HG02610 (cell line): ENCODE measurements at regions not wholly inside any gene's neighbourhood (a gene's known extent, or its start where the extent isn't known, plus 50 kb on each side); places are given as distances from the start of the nearest gene placed in this dataset.

Source experiments
- ATAC-seq: cut with Tn5 transposase; IDR thresholded peaks from one replicate; pipeline ENCODE4 v1.9.1; 2021; ENCODE audit warnings: mild to moderate bottlenecking, moderate library complexity; ENCODE audit not compliant: unreplicated experiment

GRCh38 chr3:106206146-106206545 lies 337.3 kb upstream of the CBLB start:
- ATAC-seq: peak; percentile 94

DNA sequence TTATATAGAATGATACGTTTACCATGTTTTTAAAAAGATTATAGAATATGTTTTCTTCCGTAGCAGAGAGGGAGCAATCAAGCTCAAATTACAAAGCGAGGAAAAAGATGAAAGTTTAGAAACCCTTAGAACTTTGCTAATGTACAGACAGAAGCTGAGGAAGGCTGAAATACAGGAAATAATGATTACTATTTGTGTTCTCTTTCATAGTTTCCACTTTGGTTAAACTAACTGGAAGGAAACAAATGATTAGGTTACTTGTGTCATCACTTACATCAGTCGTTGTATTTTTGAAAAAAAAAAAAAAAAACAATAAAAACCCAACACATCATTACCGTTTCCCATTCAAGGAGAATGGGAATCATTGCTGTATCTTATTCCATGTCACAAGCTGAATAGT lies 337.8 kb upstream of the CBLB start:
- ATAC-seq: no peak

- ATAC-seq: no peak
Observed at GRCh38 chr3:106208251-106208650, 339.4 kb upstream of the CBLB start.

GRCh38 chr3:106208967-106209366 lies 340.2 kb upstream of the CBLB start:
- no peak for ATAC-seq

DNA sequence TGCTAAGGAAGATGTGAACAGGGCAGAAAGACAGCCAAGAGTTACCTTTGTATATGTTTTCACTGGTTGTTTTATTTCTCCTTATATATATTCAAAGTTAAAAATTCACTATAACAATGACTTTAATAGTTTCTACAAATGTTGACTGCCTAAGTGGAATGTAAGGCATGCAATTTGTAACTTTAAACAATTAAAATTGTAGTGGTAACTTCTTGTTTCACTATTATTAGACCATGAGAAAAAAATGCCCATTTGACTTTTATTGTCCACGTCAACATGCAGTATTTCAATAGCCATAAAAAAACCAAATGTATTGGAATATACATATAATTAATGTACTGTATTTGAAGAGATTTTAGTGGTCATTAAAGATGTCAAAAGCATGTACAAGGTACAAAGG lies 340.7 kb upstream of the CBLB start:
- no peak for ATAC-seq

GRCh38 chr3:106210923-106211322 lies 342.1 kb upstream of the CBLB start:
- no peak for ATAC-seq

GRCh38 chr3:106212665-106213222 lies 343.9 kb upstream of the CBLB start:
- no peak for ATAC-seq

GRCh38 chr3:106213954-106214353 lies 345.1 kb upstream of the CBLB start:
- ATAC-seq: no peak

DNA sequence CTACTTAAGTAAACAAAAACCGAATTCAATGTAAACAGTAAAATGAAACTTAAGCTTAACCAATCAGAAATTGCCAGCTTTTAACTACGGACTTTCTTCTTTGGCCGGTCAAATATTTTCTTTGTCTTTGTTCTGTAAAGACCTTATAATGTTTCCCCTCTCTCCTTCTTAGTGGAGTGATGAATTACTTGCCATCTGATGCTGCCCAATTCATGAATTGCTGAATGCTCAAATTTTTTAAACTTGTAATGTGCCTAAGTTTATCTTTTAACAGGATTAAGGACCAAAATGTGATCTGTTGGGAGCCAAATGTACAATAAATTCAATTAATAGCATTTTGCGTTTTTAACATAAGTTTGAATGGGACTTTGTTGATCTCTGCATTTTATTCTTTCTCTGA lies 345.8 kb upstream of the CBLB start:
- ATAC-seq: no peak

DNA sequence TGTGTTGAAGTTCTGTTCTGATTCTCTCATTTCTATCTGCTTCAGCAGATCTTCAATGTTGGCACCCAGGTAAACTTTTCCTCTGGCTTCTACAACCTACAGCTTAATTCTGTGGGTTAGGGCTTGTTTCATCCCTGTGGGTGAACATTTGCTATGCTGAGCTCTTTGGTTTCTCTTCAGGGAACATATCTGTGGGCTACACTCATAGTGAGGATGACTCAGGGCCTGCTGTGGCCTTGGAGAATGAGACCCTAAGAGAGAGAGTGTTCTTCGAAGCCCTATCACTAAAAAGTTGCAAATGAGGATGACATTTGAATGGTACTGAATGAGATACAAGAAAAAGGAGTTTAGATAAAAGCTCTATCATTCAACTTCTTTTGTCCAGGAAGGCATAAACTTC lies 346.2 kb upstream of the CBLB start:
- no peak for ATAC-seq

GRCh38 chr3:106217745-106218144 lies 348.9 kb upstream of the CBLB start:
- no peak for ATAC-seq

DNA sequence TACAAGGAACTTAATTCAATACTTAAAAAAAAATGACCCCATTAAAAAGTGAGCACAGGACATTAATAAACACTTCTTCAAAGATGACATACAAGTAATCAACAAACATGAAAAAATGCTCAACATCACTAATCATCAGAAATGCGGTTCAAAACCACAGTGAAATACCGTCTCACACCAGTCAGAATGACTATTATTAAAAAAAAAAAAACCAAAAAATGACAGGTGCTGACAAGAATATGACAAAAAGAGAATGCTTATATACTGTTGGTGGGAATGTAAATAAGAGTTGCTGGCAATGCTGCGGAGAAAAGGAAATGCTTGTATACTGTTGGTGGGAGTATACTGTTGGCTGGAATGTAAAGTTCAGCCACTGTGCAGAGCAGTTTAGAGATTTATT lies 358.3 kb upstream of the CBLB start:
- ATAC-seq: no peak

DNA sequence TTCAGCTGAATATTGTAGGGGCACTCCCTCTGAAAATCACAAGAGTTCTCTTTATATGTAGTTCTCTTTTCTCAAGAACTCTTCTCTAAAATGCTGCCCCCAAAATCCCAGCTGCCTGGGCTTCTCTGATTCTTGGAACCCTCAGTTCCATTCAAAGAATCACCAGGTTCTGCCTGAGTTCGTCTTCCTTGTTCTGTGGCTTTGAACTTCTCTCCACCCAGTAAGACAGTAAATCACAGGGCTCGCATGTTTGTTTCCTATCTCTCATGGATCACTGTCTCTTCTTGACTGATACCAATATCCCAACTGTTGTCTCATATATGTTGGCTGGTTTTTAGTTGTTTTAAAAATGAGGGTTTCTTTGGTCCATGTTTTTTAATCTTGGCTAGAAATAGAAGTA lies 359.5 kb upstream of the CBLB start:
- ATAC-seq: no peak

- no peak for ATAC-seq
Observed at GRCh38 chr3:106229495-106230278, 360.9 kb upstream of the CBLB start.

DNA sequence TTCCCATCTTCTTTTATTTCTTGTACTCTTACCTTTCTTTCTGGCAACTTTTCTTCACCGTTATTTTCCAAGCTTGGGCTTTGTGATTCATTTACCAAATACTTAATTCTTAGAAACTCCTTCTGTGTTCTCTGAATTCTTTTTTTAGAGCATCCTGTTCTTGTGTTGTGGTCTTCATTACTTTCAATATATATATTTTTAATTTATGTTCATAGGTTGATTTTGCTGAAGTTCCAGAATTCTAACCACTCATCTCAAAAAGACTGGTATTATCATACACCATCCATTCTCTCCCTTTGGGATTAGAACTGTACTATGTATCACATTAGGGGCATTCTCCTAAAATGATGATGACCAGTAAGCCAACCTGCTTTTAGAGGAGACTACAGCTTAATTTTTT lies 362.3 kb upstream of the CBLB start:
- no peak for ATAC-seq

- ATAC-seq: no peak
Observed at GRCh38 chr3:106232956-106233355, 364.1 kb upstream of the CBLB start.

- ATAC-seq: no peak
Observed at GRCh38 chr3:106239195-106239697, 370.4 kb upstream of the CBLB start.

GRCh38 chr3:106241593-106241992 lies 372.8 kb upstream of the CBLB start:
- ATAC-seq: no peak

- no peak for ATAC-seq
Observed at GRCh38 chr3:106242781-106243180, 374.0 kb upstream of the CBLB start.

DNA sequence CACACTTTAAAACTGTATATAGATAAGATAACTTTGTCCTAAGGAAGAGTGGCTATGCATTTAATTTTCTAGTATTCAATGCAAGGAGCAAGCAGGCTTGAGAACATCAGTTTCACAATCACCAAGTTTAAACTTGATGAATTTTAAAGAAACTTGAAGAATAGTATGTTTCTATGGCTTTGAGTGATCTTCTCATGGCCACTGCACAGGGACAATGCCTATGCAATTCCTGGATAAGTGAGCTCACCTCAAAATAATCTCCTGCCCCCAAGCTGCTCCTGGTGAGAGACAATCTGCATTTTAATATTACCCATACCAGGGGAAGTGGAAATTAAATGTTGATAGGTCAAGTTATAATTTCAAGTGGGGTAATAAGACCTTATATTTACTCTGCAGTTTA lies 376.6 kb upstream of the CBLB start:
- ATAC-seq: no peak

GRCh38 chr3:106247902-106248684 lies 379.3 kb upstream of the CBLB start:
- ATAC-seq: peak; percentile 48

DNA sequence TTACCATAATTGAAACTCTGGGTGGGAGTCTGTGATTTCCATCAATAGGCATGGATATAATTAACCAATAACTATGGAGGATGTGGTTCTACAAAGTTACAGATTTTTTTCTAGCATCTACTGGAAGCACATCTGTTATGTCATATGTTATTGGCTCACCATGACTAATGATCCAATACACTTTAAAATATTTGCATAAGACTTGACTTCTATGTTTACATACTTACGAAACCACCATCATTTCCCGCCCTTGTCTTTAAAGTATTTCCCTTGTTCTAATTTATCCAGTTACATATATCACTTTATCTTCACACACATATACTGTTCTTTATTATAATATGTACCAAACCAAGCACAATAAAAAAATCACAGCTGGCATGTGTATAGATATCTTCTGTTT lies 380.3 kb upstream of the CBLB start:
- no peak for ATAC-seq
